ENCODE measurements at regions not wholly inside any gene's neighbourhood (a gene's known extent, or its start where the extent isn't known, plus 50 kb on each side); places are given as distances from the start of the nearest gene placed in this dataset.

GRCh38 chr3:153429821-153430220 lies 267.8 kb downstream of the RAP2B start:
- ATAC-seq (no peak), DNase-seq (no peak)
- no peaks in the 10 kb centered on the region for H3K4me1 ChIP-seq
- no peak overlapping the region for H3K4me3 ChIP-seq
- intact Hi-C loops (cut with DNase I), result no loop called here
- H3K27me3 ChIP-seq (ENCODE audit: low read depth), result no peaks in the 10 kb centered on the region
- H3K9me3 ChIP-seq, result no peaks in the 10 kb centered on the region
- no peak overlapping the region for H3K27ac ChIP-seq
- H3K36me3 ChIP-seq, result no peaks in the 10 kb centered on the region
- TF ChIP-seq CTCF (IDR thresholded peaks at IDR 0.05), result no peak

- intact Hi-C loops (cut with DNase I), result no loop called here
- Histone ChIP-seq H3K27me3 (ENCODE audit: low read depth) (no peaks in the 10 kb centered on the region), H3K27ac (no peak overlapping the region), H3K4me3 (no peak overlapping the region), H3K9me3 (no peaks in the 10 kb centered on the region), H3K4me1 (no peaks in the 10 kb centered on the region), H3K36me3 (no peaks in the 10 kb centered on the region)
- no peak for TF ChIP-seq CTCF (IDR thresholded peaks at IDR 0.05)
- DNase-seq (no peak), ATAC-seq (no peak)
Measured at GRCh38 chr3:153431076-153431475, 269.1 kb downstream of the RAP2B start.

- H3K4me3 ChIP-seq, result no peak overlapping the region
- no peak overlapping the region for H3K27ac ChIP-seq
- no peak for TF ChIP-seq CTCF (IDR thresholded peaks at IDR 0.05)
- H3K36me3 ChIP-seq, result no peaks in the 10 kb centered on the region
- no peaks in the 10 kb centered on the region for H3K4me1 ChIP-seq
- no peak for ATAC-seq
- no peaks in the 10 kb centered on the region for H3K27me3 ChIP-seq (ENCODE audit: low read depth)
- no peaks in the 10 kb centered on the region for H3K9me3 ChIP-seq
- intact Hi-C loops (cut with DNase I), result no loop called here
- DNase-seq, result no peak
Measured at GRCh38 chr3:153437666-153438065, 275.6 kb downstream of the RAP2B start.

GRCh38 chr3:153438271-153438670 lies 276.2 kb downstream of the RAP2B start:
- H3K36me3 ChIP-seq, result no peaks in the 10 kb centered on the region
- TF ChIP-seq CTCF (IDR thresholded peaks at IDR 0.05), result no peak
- H3K27me3 ChIP-seq (ENCODE audit: low read depth), result no peaks in the 10 kb centered on the region
- DNase-seq (no peak), ATAC-seq (peak in 1 of 2 donors; percentile 45)
- intact Hi-C loops (cut with DNase I), result no loop called here
- H3K4me1 ChIP-seq, result no peaks in the 10 kb centered on the region
- no peak overlapping the region for H3K27ac ChIP-seq
- H3K9me3 ChIP-seq, result no peaks in the 10 kb centered on the region
- no peak overlapping the region for H3K4me3 ChIP-seq

- ATAC-seq (no peak), DNase-seq (no peak)
- intact Hi-C loops (cut with DNase I), result no loop called here
- Histone ChIP-seq H3K4me3 (no peak overlapping the region), H3K27ac (no peak overlapping the region), H3K27me3 (ENCODE audit: low read depth) (no peaks in the 10 kb centered on the region), H3K36me3 (no peaks in the 10 kb centered on the region), H3K4me1 (no peaks in the 10 kb centered on the region), H3K9me3 (no peaks in the 10 kb centered on the region)
- no peak for TF ChIP-seq CTCF (IDR thresholded peaks at IDR 0.05)
Measured at GRCh38 chr3:153439780-153440179, 277.8 kb downstream of the RAP2B start.

GRCh38 chr3:153440311-153440710 lies 278.3 kb downstream of the RAP2B start:
- H3K36me3 ChIP-seq, result no peaks in the 10 kb centered on the region
- intact Hi-C loops (cut with DNase I), result no loop called here
- H3K27ac ChIP-seq, result no peak overlapping the region
- TF ChIP-seq CTCF (IDR thresholded peaks at IDR 0.05), result no peak
- ATAC-seq (no peak), DNase-seq (no peak)
- no peaks in the 10 kb centered on the region for H3K9me3 ChIP-seq
- no peaks in the 10 kb centered on the region for H3K27me3 ChIP-seq (ENCODE audit: low read depth)
- H3K4me1 ChIP-seq, result no peaks in the 10 kb centered on the region
- H3K4me3 ChIP-seq, result no peak overlapping the region
